Pancreas (tissue), 10 donors: ENCODE measurements at regions not wholly inside any gene's neighbourhood (a gene's known extent, or its start where the extent isn't known, plus 50 kb on each side); places are given as distances from the start of the nearest gene placed in this dataset.
A peak's percentile ranks its signal among the peaks of the same experiment; 100 is the strongest.

ENCODE experiments used
- ATAC-seq, 4 donors: fragments of 200-7000 bp; cut with Tn5 transposase; one replicate each; pipeline versions ENCODE4 v1.8.0 to v1.9.1; 2020; ENCODE audit warnings: mild to moderate bottlenecking in 4 of 4, moderate library complexity in 4 of 4
- DNase-seq, 6 donors: peaks; one replicate each; pipeline ENCODE4 v3.0.0-alpha.2; 2020
- FAIRE-seq: peaks from 2 replicates; lab custom pipeline; 2012; peaks lifted over from hg19 to GRCh38; lab: Jason Lieb, UNC
- H3K27ac ChIP-seq, 4 donors: fragments of 200-600 bp; sonication (generic); 1 replicate in 3 of 4; 2 replicates in 1 of 4; pipeline versions ENCODE4 v1.5.0 to v1.8.0; 2020
- H3K27me3 ChIP-seq, 4 donors: fragments of 200-600 bp; one replicate each; pipeline ENCODE4 v1.8.0; 2021
- H3K36me3 ChIP-seq, 3 donors: fragments of 200-600 bp; sonication (generic) in 1 of 3; one replicate each; pipeline versions ENCODE4 v1.5.0 to v1.8.0; 2020 to 2021
- H3K4me1 ChIP-seq, 3 donors: fragments of 200-600 bp; one replicate each; pipeline ENCODE4 v1.8.0; 2021
- H3K4me3 ChIP-seq, 4 donors: fragments of 200-600 bp; sonication (generic) in 2 of 4; one replicate each; pipeline versions ENCODE4 v1.5.0 to v1.8.0; 2020 to 2021
- H3K9me3 ChIP-seq, 4 donors: fragments of 200-600 bp; one replicate each; pipeline ENCODE4 v1.8.0; 2021
- CTCF ChIP-seq, 4 donors: fragments of 200-600 bp; sonication (generic) in 3 of 4; IDR thresholded peaks; one replicate each; pipeline versions ENCODE4 v1.5.0 to v1.8.0; 2021; ENCODE audit warnings: antibody characterized with exemption in 4 of 4
- WGBS, 2 donors: extraction: QIAGEN DNeasy Blood & Tissue Kit; methylation state at CpG; one replicate each; pipeline ENCODE4 v1.1.7; 2013; 5-methylcytosine and 5-hydroxymethylcytosine counted together
- intact Hi-C, 3 donors: fragments of 100-400 bp; cut with DNase I; formaldehyde crosslinking; loops; one replicate each; pipeline versions ENCODE4 v1.11.1 to v1.14.2; 2022
- donor health status: healthy with polysubstance abuse.
- donor health status: DM: no; HTN: no; CAD: no; lungs with moderate emphysema.
- donor health status: DM: no; HTN: no; CAD: no.
- donor health status: control.
- donor health status: control.
- donor health status: Bipolar disorder and iron deficiency.
- donor health status: DM: yes; HTN: yes; CAD: no.
- donor health status: DM: no; HTN: no; CAD: no.
- donor health status: DM: no; HTN: no; CAD: no.
- donor health status: DM: yes; HTN: yes; CAD: no.

- intact Hi-C loops, result no loop called here
- no peak for TF ChIP-seq CTCF (IDR thresholded peaks at IDR 0.05)
- ATAC-seq, result no peak
- no peak for FAIRE-seq
- no peak for DNase-seq
- Histone ChIP-seq H3K27ac (no peak overlapping the region), H3K4me1 (no peaks in the 10 kb centered on the region), H3K36me3 (no peaks in the 10 kb centered on the region), H3K27me3 (no peaks in the 10 kb centered on the region), H3K4me3 (no peak overlapping the region), H3K9me3 (no peaks in the 10 kb centered on the region)
Measured at GRCh38 chr18:42576124-42576523, 539.4 kb downstream of the RIT2 start.

DNA sequence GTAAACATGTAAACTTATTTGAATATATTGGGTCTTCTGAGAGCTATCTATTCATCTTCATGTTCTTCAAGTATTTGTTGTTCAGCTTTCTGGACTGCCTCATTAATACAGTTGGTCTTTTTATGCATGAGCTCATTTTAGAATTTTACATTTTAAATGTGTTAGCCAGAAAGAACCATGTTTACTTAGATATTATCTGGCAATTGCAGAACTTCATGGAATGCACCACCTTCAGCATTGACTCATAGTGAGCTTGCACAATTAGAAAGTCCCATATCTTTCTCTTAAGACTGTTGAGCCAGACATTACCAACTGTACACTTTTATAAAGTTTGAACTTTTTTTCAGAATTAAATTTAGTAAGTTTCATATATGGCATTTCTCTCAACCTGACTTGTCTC is 536.7 kb downstream of the RIT2 start:
- H3K4me3 ChIP-seq, result no peak overlapping the region
- FAIRE-seq (no peak), DNase-seq (no peak), ATAC-seq (no peak)
- H3K9me3 ChIP-seq, result no peaks in the 10 kb centered on the region
- no peak for TF ChIP-seq CTCF (IDR thresholded peaks at IDR 0.05)
- no peaks in the 10 kb centered on the region for H3K36me3 ChIP-seq
- no peak overlapping the region for H3K27ac ChIP-seq
- no peaks in the 10 kb centered on the region for H3K27me3 ChIP-seq
- no peaks in the 10 kb centered on the region for H3K4me1 ChIP-seq
- intact Hi-C loops, result no loop called here

DNA sequence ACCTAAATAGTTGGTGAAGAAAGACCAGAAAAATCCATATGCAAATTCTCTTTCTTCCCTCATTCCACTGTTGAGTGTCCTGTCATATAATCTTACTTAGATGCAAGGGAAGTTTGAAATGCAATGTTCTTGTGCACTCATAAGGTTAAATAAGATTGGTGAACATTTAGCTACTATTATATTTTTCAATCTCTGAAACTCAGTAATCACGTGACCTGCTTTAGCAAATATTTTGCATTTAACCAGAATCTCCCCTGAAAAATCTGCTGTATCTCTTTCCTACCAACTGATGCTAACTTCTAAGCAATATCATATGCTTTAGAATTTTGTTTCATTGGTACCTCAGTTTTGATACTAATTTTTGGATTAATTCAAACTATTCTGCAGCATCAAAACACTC is 533.2 kb downstream of the RIT2 start:
- FAIRE-seq (no peak), ATAC-seq (no peak), DNase-seq (no peak)
- Histone ChIP-seq H3K4me1 (no peaks in the 10 kb centered on the region), H3K27me3 (no peaks in the 10 kb centered on the region), H3K36me3 (no peaks in the 10 kb centered on the region), H3K4me3 (no peak overlapping the region), H3K9me3 (no peaks in the 10 kb centered on the region), H3K27ac (no peak overlapping the region)
- WGBS, 2 donors, result 68 to 70% methylated on average over 1 of the region's 1 CpG
- intact Hi-C loops, result no loop called here
- no peak for TF ChIP-seq CTCF (IDR thresholded peaks at IDR 0.05)

GRCh38 chr18:42583283-42583731 is 532.2 kb downstream of the RIT2 start:
- FAIRE-seq (no peak), ATAC-seq (peak in 2 of 4 donors; percentile 12 to 53)
- 8 to 15% methylated on average over 1 of the region's 1 CpG for WGBS, 2 donors

DNA sequence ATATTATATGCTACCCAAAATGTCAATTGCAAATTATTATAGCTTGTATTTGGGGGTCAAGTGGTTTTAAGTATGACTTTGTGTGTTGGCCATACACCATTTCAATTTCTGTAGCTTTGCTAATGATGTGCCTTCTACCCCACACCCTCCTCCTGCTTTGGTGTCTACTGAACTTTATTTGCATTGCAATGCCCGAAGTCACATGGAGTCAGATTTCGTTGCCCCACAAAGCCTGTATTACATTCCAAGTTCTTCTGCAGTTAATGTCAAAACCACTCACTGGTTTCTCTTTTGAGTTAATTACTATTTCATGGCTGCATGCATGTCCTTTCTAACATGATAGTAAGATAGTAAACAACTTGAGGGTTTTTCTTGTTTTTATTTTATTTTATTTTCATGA is 528.9 kb downstream of the RIT2 start:
- FAIRE-seq (no peak), DNase-seq (no peak), ATAC-seq (no peak)
- no peak overlapping the region for H3K4me3 ChIP-seq
- H3K36me3 ChIP-seq, result no peaks in the 10 kb centered on the region
- no peak for TF ChIP-seq CTCF (IDR thresholded peaks at IDR 0.05)
- H3K4me1 ChIP-seq, result no peaks in the 10 kb centered on the region
- no peaks in the 10 kb centered on the region for H3K27me3 ChIP-seq
- 30 to 32% methylated on average over 2 of the region's 2 CpGs for WGBS, 2 donors
- no peaks in the 10 kb centered on the region for H3K9me3 ChIP-seq
- H3K27ac ChIP-seq, result no peak overlapping the region
- intact Hi-C loops, result no loop called here

More at GRCh38 chr18:42583283-42583731, 532.2 kb downstream of the RIT2 start:
- H3K4me3 ChIP-seq, result no peak overlapping the region
- no peaks in the 10 kb centered on the region for H3K9me3 ChIP-seq
- DNase-seq, result no peak
- intact Hi-C loops, result no loop called here
- H3K27ac ChIP-seq, result no peak overlapping the region
- H3K27me3 ChIP-seq, result no peaks in the 10 kb centered on the region
- TF ChIP-seq CTCF (IDR thresholded peaks at IDR 0.05), result no peak
- H3K4me1 ChIP-seq, result no peaks in the 10 kb centered on the region
- no peaks in the 10 kb centered on the region for H3K36me3 ChIP-seq
